ENCODE measurements at regions not wholly inside any gene's neighbourhood (a gene's known extent, or its start where the extent isn't known, plus 50 kb on each side); places are given as distances from the start of the nearest gene placed in this dataset.
"Not testable (repeated sequence)": the region's sequence is repeated elsewhere in the genome, so short reads cannot be mapped to it uniquely, and the experiment has no call there.

GRCh38 chrX:114221445-114221844 is 362.4 kb upstream of the HTR2C start:
- no peaks in the 10 kb centered on the region for H3K36me3 ChIP-seq
- H3K9me3 ChIP-seq = no peaks in the 10 kb centered on the region
- intact Hi-C loops (cut with DNase I) = no loop called here
- DNase-seq (no peak), ATAC-seq (no peak)
- TF ChIP-seq CTCF (IDR thresholded peaks at IDR 0.05) = no peak
- H3K4me1 ChIP-seq = no peaks in the 10 kb centered on the region
- no peak overlapping the region for H3K4me3 ChIP-seq
- H3K27ac ChIP-seq = no peak overlapping the region
- H3K27me3 ChIP-seq = peaks cover 0 to 3% of the 10 kb centered on the region in 2 donors

GRCh38 chrX:114210879-114211278 is 373.0 kb upstream of the HTR2C start:
- no peaks in the 10 kb centered on the region for H3K36me3 ChIP-seq
- TF ChIP-seq CTCF (IDR thresholded peaks at IDR 0.05) = no peak
- intact Hi-C loops (cut with DNase I) = no loop called here
- H3K27me3 ChIP-seq = no peaks in the 10 kb centered on the region
- H3K9me3 ChIP-seq = no peaks in the 10 kb centered on the region
- H3K4me3 ChIP-seq = no peak overlapping the region
- ATAC-seq (no peak), DNase-seq (no peak)
- H3K4me1 ChIP-seq = no peaks in the 10 kb centered on the region
- no peak overlapping the region for H3K27ac ChIP-seq

GRCh38 chrX:114201622-114202021 is 382.3 kb upstream of the HTR2C start:
- no peak for TF ChIP-seq CTCF (IDR thresholded peaks at IDR 0.05)
- Histone ChIP-seq H3K4me1 (no peaks in the 10 kb centered on the region), H3K4me3 (no peak overlapping the region), H3K9me3 (no peaks in the 10 kb centered on the region), H3K27ac (no peak overlapping the region), H3K36me3 (no peaks in the 10 kb centered on the region), H3K27me3 (no peaks in the 10 kb centered on the region)
- DNase-seq (no peak), ATAC-seq (peak; percentile 53)
- intact Hi-C loops (cut with DNase I) = no loop called here

GRCh38 chrX:114181195-114181594 is 402.7 kb upstream of the HTR2C start:
- ATAC-seq = no peak

GRCh38 chrX:114178126-114178525 is 405.8 kb upstream of the HTR2C start:
- DNase-seq = no peak
- no peaks in the 10 kb centered on the region for H3K36me3 ChIP-seq
- H3K4me3 ChIP-seq = no peak overlapping the region
- peaks cover 0 to 6% of the 10 kb centered on the region in 2 donors for H3K27me3 ChIP-seq
- no peaks in the 10 kb centered on the region for H3K4me1 ChIP-seq
- intact Hi-C loops (cut with DNase I) = no loop called here
- no peak for ATAC-seq
- H3K9me3 ChIP-seq = no peaks in the 10 kb centered on the region
- no peak for TF ChIP-seq CTCF (IDR thresholded peaks at IDR 0.05)
- no peak overlapping the region for H3K27ac ChIP-seq

More at GRCh38 chrX:114181195-114181594, 402.7 kb upstream of the HTR2C start:
- Histone ChIP-seq H3K27me3 (peaks cover 0 to 6% of the 10 kb centered on the region in 2 donors), H3K4me1 (no peaks in the 10 kb centered on the region), H3K27ac (no peak overlapping the region), H3K36me3 (no peaks in the 10 kb centered on the region), H3K9me3 (peaks cover 0 to 3% of the 10 kb centered on the region in 2 donors), H3K4me3 (no peak overlapping the region)
- DNase-seq = no peak
- intact Hi-C loops (cut with DNase I) = no loop called here
- TF ChIP-seq CTCF (IDR thresholded peaks at IDR 0.05) = no peak

- ATAC-seq; H3K36me3 ChIP-seq; H3K4me3 ChIP-seq; H3K4me1 ChIP-seq; DNase-seq; H3K9me3 ChIP-seq; H3K27ac ChIP-seq; intact Hi-C loops (cut with DNase I); H3K27me3 ChIP-seq: not testable (repeated sequence)
Measured at GRCh38 chrX:114167276-114167675, 416.6 kb upstream of the HTR2C start.

Data from left lung (tissue), 4 donors.